GM23248 (cell line): ENCODE measurements at regions not wholly inside any gene's neighbourhood (a gene's known extent, or its start where the extent isn't known, plus 50 kb on each side); places are given as distances from the start of the nearest gene placed in this dataset.

Source experiments
- EZH2 ChIP-seq: fragments of 200-600 bp; sonication (generic); IDR thresholded peaks from 2 replicates; pipeline ENCODE4 v1.6.1; 2018; ENCODE audit warnings: antibody characterized with exemption, mild to moderate bottlenecking; ENCODE audit not compliant: insufficient read depth, poor library complexity, severe bottlenecking
- EZH2phosphoT487 ChIP-seq: fragments of 200-600 bp; sonication (generic); IDR thresholded peaks from 2 replicates; pipeline ENCODE4 v1.6.1; 2018; ENCODE audit warnings: antibody characterized with exemption, moderate library complexity, mild to moderate bottlenecking, low read depth; ENCODE audit not compliant: insufficient read depth

GRCh38 chr2:194769030-194769429 is 888.0 kb upstream of the SLC39A10 start:
- TF ChIP-seq EZH2, result no peak
- no peak for TF ChIP-seq EZH2phosphoT487
